Glomerular visceral epithelial cell (primary cell): ENCODE measurements at regions not wholly inside any gene's neighbourhood (a gene's known extent, or its start where the extent isn't known, plus 50 kb on each side); places are given as distances from the start of the nearest gene placed in this dataset.
"Not testable (repeated sequence)": the region's sequence is repeated elsewhere in the genome, so short reads cannot be mapped to it uniquely, and the experiment has no call there.

Experiments used
- DNase-seq: peaks from one replicate; pipeline ENCODE4 v3.0.0-alpha.2; 2016; ENCODE audit errors: extremely low spot score

DNA sequence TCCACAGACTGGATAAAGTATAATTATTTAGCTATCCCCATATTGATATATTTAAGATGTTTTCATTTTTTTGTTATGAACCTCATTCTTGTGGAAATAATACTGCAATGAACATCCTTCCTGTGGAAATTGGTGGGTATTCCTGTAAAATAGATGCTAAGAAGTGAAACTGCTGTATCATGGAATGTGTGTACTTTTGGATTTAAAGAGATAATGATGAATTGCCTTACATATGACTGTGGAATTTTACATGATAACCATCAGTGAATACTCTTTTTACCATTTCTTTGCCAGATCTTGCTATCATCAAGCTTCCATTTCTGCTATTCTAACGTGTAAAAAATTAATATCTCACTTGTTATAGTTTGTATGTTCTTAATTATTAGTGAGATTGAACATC, 847.9 kb downstream of the EFNA5 start:
- no peak for DNase-seq

DNA sequence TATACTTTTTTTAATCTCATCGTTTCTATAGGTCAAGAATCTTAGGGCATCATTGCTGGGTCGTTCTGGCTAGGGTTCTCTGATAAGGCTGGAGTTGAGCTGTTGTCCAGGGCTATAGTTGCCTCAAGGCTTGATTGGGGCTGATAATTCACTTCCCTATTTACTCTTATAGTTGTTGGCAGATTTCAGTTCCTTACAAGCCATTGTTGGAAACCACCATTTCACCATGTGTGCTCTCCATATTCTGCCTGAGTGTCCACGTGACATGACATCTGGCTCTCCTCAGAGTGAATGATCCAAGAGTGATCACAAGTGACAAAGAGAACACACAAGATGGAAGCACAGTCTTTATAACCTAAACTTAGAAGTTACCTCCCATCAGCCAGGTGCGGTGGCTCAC, 852.2 kb downstream of the EFNA5 start:
- no peak for DNase-seq

GRCh38 chr5:106814961-106815360, 855.8 kb downstream of the EFNA5 start:
- DNase-seq = no peak

GRCh38 chr5:106801554-106801953, 869.2 kb downstream of the EFNA5 start:
- DNase-seq = no peak

- DNase-seq = no peak
Observed at GRCh38 chr5:106797996-106798395, 872.7 kb downstream of the EFNA5 start.

DNA sequence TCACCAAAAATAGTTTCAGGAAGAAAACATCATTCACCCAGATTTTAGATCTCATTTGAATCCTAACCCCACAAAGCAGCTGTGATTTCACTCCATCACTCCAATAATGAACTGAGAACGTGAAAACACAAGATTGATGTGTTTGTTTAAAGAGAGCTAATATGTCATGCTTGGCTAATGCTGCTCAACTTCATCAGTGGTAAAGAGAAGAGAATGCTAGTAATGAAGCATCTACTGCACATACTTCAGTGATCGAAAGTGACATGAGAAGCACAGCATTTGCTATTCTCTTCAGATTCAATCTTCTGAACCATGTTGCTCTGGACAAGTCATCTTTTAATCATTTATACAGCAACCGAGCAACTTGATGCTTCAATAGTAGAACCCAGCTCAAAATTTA, 874.7 kb downstream of the EFNA5 start:
- no peak for DNase-seq

DNA sequence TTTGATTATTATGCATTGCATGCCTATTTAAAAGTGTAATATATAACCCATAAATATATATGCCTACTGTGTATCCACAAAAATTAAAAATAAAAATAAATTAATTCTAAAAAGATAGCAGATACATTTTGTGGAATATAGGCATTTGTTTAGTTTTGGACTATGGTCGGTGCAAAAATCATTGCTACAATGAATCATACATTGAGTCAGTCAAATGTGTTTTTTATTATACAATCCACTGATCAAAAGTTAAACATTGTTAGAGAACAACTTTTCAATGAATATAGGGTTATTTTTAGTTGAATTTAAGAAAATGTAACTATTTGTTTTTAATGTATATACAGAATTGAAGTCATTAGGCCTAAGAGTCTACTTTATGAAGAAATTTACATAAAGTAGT, 885.9 kb downstream of the EFNA5 start:
- DNase-seq = no peak

GRCh38 chr5:106780355-106780754, 890.4 kb downstream of the EFNA5 start:
- no peak for DNase-seq

DNA sequence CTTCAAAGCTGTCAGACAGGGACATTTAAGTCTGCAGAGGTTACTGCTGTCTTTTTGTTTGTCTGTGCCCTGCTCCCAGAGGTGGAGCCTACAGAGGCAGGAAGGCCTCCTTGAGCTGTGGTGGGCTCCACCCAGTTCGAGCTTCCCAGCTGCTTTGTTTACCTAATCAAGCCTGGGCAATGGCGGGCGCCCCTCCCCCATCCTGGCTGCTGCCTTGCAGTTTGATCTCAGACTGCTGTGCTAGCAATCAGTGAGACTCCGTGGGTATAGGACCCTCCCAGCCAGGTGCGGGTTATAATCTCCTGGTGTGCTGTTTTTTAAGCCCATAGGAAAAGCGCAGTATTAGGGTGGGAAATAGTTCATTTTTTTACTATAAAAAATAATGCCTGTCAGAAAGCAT, 894.2 kb downstream of the EFNA5 start:
- DNase-seq = not testable (repeated sequence)

- no peak for DNase-seq
Observed at GRCh38 chr5:106768392-106768791, 902.3 kb downstream of the EFNA5 start.

GRCh38 chr5:106766916-106767315, 903.8 kb downstream of the EFNA5 start:
- DNase-seq = no peak

- peak; percentile 30 for DNase-seq
Observed at GRCh38 chr5:106759581-106759980, 911.2 kb downstream of the EFNA5 start.

- no peak for DNase-seq
Observed at GRCh38 chr5:106759152-106759551, 911.6 kb downstream of the EFNA5 start.

DNA sequence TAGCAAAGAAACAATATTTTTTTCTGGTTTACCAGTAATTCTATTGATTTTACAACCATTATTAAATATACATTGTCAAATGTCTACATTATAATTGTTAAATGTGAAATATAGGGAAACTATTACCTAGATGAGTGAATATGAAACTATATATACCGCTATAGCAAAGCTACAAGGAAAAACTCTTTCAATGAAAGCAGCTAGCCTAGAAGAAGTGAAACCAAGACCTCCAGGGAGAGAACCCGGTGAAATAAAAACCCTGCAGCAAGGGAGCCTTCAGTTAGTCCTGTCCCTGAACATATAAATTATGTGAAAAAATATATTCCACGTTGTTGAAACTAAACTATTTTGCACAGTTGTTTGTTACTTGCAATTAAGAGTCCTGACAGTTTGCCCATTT, 913.1 kb downstream of the EFNA5 start:
- no peak for DNase-seq

GRCh38 chr5:106755789-106756188, 914.9 kb downstream of the EFNA5 start:
- DNase-seq = no peak

- DNase-seq = no peak
Observed at GRCh38 chr5:106755066-106755465, 915.7 kb downstream of the EFNA5 start.

DNA sequence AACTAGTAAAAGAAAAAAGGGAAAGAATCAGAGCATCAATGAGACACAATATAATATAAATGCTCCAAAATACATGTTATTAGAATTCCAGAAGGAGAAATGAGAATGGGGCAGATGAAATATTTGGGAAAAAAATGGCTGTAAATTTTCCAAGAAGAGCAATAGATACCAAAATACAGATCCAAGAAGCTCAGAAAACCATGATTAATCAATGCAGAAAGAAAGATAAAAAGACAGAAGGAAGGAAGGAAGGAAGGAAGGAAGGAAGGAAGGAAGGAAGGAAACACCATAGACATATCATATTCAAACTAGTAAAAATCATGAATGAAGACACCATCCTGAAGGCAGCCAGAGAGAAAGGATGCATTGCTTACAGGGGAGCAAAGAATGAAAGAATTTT, 920.9 kb downstream of the EFNA5 start:
- DNase-seq = no peak

DNA sequence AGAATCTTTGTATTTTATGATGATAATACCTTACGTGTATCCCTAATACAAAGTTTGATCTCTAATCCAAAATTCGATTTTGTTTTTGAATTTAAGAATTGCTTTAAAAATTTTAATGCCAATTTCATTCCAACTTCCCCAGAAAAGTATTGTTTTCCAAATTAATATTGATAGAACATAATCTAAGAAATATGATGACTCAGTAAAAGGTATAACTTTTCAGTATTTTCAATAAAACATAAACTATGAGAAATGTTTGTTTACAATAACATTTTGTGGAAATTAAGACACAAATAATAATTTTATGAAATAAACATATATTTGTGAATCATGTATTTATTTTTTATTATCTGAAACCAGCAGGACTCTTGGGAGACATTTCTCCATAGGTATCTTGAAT, 931.6 kb downstream of the EFNA5 start:
- DNase-seq = no peak

DNA sequence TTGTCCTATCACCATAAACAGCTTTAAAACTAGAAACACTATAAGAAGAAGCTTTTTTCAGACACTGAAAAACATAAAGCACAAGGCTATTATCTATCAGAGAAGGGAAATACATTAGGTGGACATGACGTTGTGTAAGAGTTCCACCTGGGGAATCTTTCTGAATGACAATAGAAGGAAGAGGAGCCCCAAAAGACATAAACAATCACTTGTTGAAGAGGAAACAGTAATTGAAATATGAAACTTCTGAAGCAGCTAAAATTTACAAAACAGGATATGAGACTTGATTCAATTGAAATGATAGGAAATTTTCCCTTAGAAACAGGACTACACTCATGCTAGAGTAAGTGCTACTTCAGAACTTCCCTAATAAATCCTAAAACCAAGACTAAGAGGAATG, 933.6 kb downstream of the EFNA5 start:
- DNase-seq = no peak

GRCh38 chr5:106732624-106733023, 938.1 kb downstream of the EFNA5 start:
- DNase-seq = no peak

DNA sequence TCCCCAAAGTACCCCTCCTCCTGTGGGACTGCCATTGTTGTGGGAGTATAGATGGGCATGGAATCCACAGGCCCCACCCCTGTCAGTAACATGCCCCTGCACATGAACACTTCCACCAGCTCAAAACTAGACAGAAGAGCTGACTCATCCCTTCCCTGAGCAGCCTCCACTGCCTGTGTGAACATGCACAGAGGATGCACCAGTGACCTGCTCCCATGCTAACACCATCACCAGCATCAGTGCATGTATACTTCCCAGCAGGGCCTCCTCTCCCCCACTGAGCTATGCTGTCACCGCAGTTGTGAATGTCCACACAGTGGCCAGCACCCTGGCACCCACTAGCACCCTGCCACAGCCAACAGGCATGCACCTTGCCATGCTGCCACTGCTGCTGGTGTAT, 939.8 kb downstream of the EFNA5 start:
- DNase-seq = no peak

DNA sequence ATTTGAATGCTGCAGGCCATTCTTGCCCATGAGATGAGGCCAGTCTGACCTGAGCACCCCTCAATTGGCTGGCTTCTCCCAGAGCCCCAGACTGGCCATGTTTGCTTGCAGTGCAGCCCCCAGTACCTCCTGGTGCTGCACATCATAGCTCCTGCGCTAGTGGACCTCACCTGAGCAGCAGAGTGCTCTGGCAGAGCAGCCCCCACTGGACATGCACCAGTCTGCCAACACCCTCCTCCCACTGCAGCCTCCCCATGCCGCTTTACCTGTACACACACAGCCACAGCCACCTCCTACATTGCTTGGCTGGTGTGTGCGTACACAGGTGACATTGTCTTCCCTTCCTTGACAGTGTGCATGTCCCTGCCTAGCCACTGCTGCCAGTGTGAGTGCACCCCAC, 940.2 kb downstream of the EFNA5 start:
- DNase-seq = no peak

- DNase-seq = no peak
Observed at GRCh38 chr5:106728208-106728607, 942.5 kb downstream of the EFNA5 start.

DNA sequence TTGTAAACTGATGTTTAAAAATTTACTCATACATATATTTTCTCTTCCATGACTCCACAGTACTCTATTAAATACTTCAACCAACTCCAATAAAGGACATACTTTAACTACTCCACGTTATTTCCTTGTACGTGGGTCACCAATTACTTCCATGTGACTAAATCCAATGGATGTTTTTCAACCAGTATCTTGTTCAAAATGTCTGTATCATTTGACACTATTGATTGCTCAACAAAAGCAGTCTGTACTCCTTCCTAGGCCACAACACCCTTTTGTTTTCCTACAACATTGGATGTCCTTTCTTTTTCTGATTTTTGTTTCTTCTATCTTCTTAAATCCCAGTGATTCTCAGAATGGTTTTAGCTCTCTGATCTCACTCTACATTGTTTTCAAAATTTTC, 943.7 kb downstream of the EFNA5 start:
- no peak for DNase-seq

DNA sequence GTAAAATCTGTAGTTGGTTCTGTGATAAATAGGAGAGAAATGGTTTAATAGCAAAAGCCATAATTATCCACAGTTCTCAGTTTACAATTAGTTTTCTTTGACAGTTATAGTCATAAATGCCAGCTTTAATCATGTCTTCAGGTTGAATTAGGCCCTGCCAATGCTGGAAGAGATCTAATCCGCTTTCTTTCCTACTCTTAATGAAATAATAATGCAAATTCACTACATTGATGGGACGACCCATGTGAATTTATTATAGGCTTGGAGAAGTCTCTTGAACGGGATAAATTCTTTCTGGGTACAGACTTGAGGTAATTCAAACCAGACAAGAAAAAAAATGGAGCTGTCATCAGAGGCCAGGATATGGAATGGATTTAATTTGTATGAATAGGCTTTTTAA, 950.4 kb downstream of the EFNA5 start:
- DNase-seq = no peak
